A549 (cell line): ENCODE measurements at regions not wholly inside any gene's neighbourhood (a gene's known extent, or its start where the extent isn't known, plus 50 kb on each side); places are given as distances from the start of the nearest gene placed in this dataset.

Experiments
- RFX5 ChIP-seq: fragments of 450-650 bp; IDR thresholded peaks from 2 replicates; pipeline ENCODE4 v1.7.1; 2014; ENCODE audit warnings: antibody characterized with exemption, mild to moderate bottlenecking, moderate library complexity
- TP53 ChIP-seq: fragments of 250-450 bp; sonication (Bioruptor Pico); IDR thresholded peaks from 2 replicates; pipeline ENCODE4 v1.5.0; 2021; ENCODE audit warnings: mild to moderate bottlenecking, moderate library complexity
- TF ChIP-seq, protein P1 (sequence below): fragments of >200 bp; sonication (Bioruptor Twin); formaldehyde crosslinking; IDR thresholded peaks from 3 replicates; pipeline ENCODE4 v1.5.1; 2016

DNA sequence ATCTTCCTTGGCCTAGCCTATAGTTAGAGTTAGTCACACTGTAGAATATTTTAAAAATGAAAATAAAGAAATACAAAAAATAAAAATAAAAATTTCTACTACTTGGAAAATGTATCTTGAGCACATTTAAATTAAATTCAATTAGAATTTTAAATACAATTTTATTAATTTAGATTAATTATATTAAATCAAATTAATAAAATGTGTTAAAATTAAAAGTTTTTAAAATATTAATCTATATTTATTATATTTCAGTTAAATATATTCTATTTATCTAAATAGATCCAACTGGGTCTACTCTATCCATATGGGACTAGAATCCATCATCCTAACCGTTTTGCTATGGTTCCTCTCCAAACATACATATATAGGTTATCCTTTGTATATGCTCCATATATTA lies 588.3 kb upstream of the TMPRSS15 start:
- TF ChIP-seq, protein P1, sequence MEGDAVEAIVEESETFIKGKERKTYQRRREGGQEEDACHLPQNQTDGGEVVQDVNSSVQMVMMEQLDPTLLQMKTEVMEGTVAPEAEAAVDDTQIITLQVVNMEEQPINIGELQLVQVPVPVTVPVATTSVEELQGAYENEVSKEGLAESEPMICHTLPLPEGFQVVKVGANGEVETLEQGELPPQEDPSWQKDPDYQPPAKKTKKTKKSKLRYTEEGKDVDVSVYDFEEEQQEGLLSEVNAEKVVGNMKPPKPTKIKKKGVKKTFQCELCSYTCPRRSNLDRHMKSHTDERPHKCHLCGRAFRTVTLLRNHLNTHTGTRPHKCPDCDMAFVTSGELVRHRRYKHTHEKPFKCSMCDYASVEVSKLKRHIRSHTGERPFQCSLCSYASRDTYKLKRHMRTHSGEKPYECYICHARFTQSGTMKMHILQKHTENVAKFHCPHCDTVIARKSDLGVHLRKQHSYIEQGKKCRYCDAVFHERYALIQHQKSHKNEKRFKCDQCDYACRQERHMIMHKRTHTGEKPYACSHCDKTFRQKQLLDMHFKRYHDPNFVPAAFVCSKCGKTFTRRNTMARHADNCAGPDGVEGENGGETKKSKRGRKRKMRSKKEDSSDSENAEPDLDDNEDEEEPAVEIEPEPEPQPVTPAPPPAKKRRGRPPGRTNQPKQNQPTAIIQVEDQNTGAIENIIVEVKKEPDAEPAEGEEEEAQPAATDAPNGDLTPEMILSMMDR, result no peak
- TF ChIP-seq RFX5, result no peak
- no peak for TF ChIP-seq TP53
